OCI-LY7 (cell line): ENCODE measurements at regions not wholly inside any gene's neighbourhood (a gene's known extent, or its start where the extent isn't known, plus 50 kb on each side); places are given as distances from the start of the nearest gene placed in this dataset.

Source experiments
- BruUV-seq: library from RNA; stranded (reverse); fragments of 400-500 nt; replicated peaks from 2 replicates; lab custom pipeline; 2021; lab: Mats Ljungman, UMichigan
- CTCF ChIA-PET: fragments of 300-600 bp; sonication (Branson Sonifier 250); formaldehyde crosslinking; loops from one replicate; lab custom pipeline; 2022; ENCODE audit warnings: antibody characterized with exemption; ENCODE audit not compliant: unreplicated experiment; lab: Charles Lee
- POLR2A ChIA-PET: fragments of 300-600 bp; sonication (Branson Sonifier 250); formaldehyde crosslinking; loops from one replicate; lab custom pipeline; 2022; ENCODE audit warnings: antibody characterized with exemption; lab: Charles Lee
- DNase-seq: peaks from one replicate; pipeline ENCODE4 v3.0.0-alpha.2; 2015; ENCODE audit warnings: low spot score
- H2AFZ ChIP-seq: fragments of 200-600 bp; sonication (generic), shearing (Covaris generic); 2 replicates; pipeline ENCODE4 v1.6.1; 2014; ENCODE audit warnings: mild to moderate bottlenecking, antibody characterized with exemption, low read length, moderate library complexity
- H3K27ac ChIP-seq: fragments of 200-600 bp; sonication (generic); 2 replicates; pipeline ENCODE4 v1.5.1; 2014; ENCODE audit warnings: mixed run types, low read depth, mild to moderate bottlenecking, moderate library complexity, low read length, inconsistent platforms; ENCODE audit not compliant: poor library complexity, severe bottlenecking
- H3K36me3 ChIP-seq: fragments of 200-600 bp; sonication (generic); 2 replicates; pipeline ENCODE4 v1.6.1; 2014; ENCODE audit warnings: mild to moderate bottlenecking, antibody characterized with exemption, low read length, moderate library complexity, mixed read lengths; ENCODE audit not compliant: insufficient read depth
- H3K4me1 ChIP-seq: fragments of 200-600 bp; sonication (generic); 2 replicates; pipeline ENCODE4 v1.5.1; 2014; ENCODE audit warnings: mild to moderate bottlenecking, low read length; ENCODE audit not compliant: insufficient read depth, poor library complexity, severe bottlenecking
- H3K4me2 ChIP-seq: fragments of 200-600 bp; sonication (generic); 2 replicates; pipeline ENCODE4 v1.6.1; 2014; ENCODE audit warnings: mild to moderate bottlenecking, low read length
- H3K4me3 ChIP-seq: fragments of 200-600 bp; sonication (generic); 2 replicates; pipeline ENCODE4 v1.5.1; 2014; ENCODE audit warnings: mild to moderate bottlenecking, low read depth, low read length; ENCODE audit not compliant: poor library complexity, severe bottlenecking
- H3K79me2 ChIP-seq: fragments of 200-600 bp; sonication (generic); 2 replicates; pipeline ENCODE4 v1.6.1; 2016; ENCODE audit warnings: low read depth, mild to moderate bottlenecking, low read length, moderate library complexity, mixed read lengths; ENCODE audit not compliant: insufficient read depth
- H3K9me2 ChIP-seq: fragments of 200-600 bp; sonication (generic); 2 replicates; pipeline ENCODE4 v1.6.1; 2016; ENCODE audit warnings: mild to moderate bottlenecking, low read length, mixed read lengths; ENCODE audit not compliant: insufficient read depth
- H3K9me3 ChIP-seq: fragments of 200-600 bp; sonication (generic); 2 replicates; pipeline ENCODE4 v1.6.1; 2014; ENCODE audit warnings: mild to moderate bottlenecking, mixed run types, low read length, mixed read lengths
- H4K20me1 ChIP-seq: fragments of 200-600 bp; sonication (generic); 2 replicates; pipeline ENCODE4 v1.6.1; 2014; ENCODE audit warnings: mild to moderate bottlenecking, antibody characterized with exemption, low read length, moderate library complexity, mixed read lengths; ENCODE audit not compliant: insufficient read depth
- CTCF ChIP-seq: fragments of 200-600 bp; sonication (generic); conservative IDR thresholded peaks from 2 replicates; pipeline ENCODE4 v1.5.1; 2014; ENCODE audit warnings: mild to moderate bottlenecking, antibody characterized with exemption, low read length, moderate library complexity, mixed read lengths
- EZH2phosphoT487 ChIP-seq: fragments of 200-600 bp; sonication (generic); IDR thresholded peaks from 2 replicates; pipeline ENCODE4 v1.6.1; 2018; ENCODE audit warnings: low read depth, borderline replicate concordance, mild to moderate bottlenecking, mixed run types, antibody characterized with exemption, low read length, moderate library complexity, mixed read lengths
- intact Hi-C: fragments of 100-400 bp; cut with micrococcal nuclease; formaldehyde crosslinking; loops from one replicate; pipeline ENCODE4 v1.10.0; 2022; ENCODE audit not compliant: unreplicated experiment

- Histone ChIP-seq H3K4me2 (no peak overlapping the region), H3K9me2 (no peaks in the 10 kb centered on the region), H3K9me3 (no peaks in the 10 kb centered on the region), H3K36me3 (no peaks in the 10 kb centered on the region), H2AFZ (peak overlapping the region; percentile 13; the same call in 1 of the 2 replicates), H3K27ac (no peak overlapping the region), H3K4me1 (peaks cover 13% of the 10 kb centered on the region), H3K4me3 (no peak overlapping the region), H3K79me2 (no peaks in the 10 kb centered on the region), H4K20me1 (no peaks in the 10 kb centered on the region)
- no peak for DNase-seq
- BruUV-seq = no TSS peak
- ChIA-PET POLR2A (interaction anchor here (1.0 to 2.2 kb wide), 2 partner anchors 10 to 23 kb away, joined by 3 to 7 read pairs; no protein-coding TSS in a partner anchor), CTCF (no interaction called here)
- TF ChIP-seq CTCF (no peak), EZH2phosphoT487 (no peak)
- intact Hi-C loops = no loop called here
Measured at GRCh38 chr18:2448565-2449151, 122.6 kb downstream of the METTL4 start.

- Histone ChIP-seq H3K4me3 (no peak overlapping the region), H3K9me2 (no peaks in the 10 kb centered on the region), H3K9me3 (peaks cover 14% of the 10 kb centered on the region), H3K36me3 (no peaks in the 10 kb centered on the region; the same call in 1 of the 2 replicates), H3K79me2 (no peaks in the 10 kb centered on the region), H2AFZ (no peak overlapping the region), H3K4me2 (no peak overlapping the region), H3K27ac (no peak overlapping the region), H4K20me1 (no peaks in the 10 kb centered on the region), H3K4me1 (peaks cover 6% of the 10 kb centered on the region)
- intact Hi-C loops = loop anchor here (5.0 kb wide), 1 partner anchor 64 kb away; no protein-coding TSS in a partner anchor
- ChIA-PET CTCF (no interaction called here), POLR2A (no interaction called here)
- no TSS peak for BruUV-seq
- TF ChIP-seq EZH2phosphoT487 (no peak), CTCF (no peak)
- no peak for DNase-seq
Measured at GRCh38 chr18:2451556-2451955, 119.7 kb downstream of the METTL4 start.

- Histone ChIP-seq H3K9me3 (peaks cover 10% of the 10 kb centered on the region), H3K4me3 (no peak overlapping the region), H3K36me3 (no peaks in the 10 kb centered on the region; the same call in 1 of the 2 replicates), H4K20me1 (no peaks in the 10 kb centered on the region), H3K9me2 (no peaks in the 10 kb centered on the region), H3K27ac (no peak overlapping the region), H2AFZ (no peak overlapping the region), H3K79me2 (no peaks in the 10 kb centered on the region), H3K4me2 (no peak overlapping the region), H3K4me1 (no peaks in the 10 kb centered on the region)
- TF ChIP-seq EZH2phosphoT487 = no peak
- BruUV-seq = no TSS peak
- intact Hi-C loops = no loop called here
- no peak for DNase-seq
- POLR2A ChIA-PET = interaction anchor here (0.6 to 3.5 kb wide), 3 partner anchors 10 to 206 kb away, joined by 3 to 12 read pairs (median 3); no protein-coding TSS in a partner anchor
- CTCF ChIA-PET = interaction anchor here (0.6 kb wide), 1 partner anchor 14 kb away, joined by 3 read pairs; no protein-coding TSS in a partner anchor
Measured at GRCh38 chr18:2459886-2460285, 111.4 kb downstream of the METTL4 start.
